ENCODE measurements at regions not wholly inside any gene's neighbourhood (a gene's known extent, or its start where the extent isn't known, plus 50 kb on each side); places are given as distances from the start of the nearest gene placed in this dataset.

GRCh38 chr7:84895563-84895962 is 291.3 kb downstream of the SEMA3D start:
- no peak for TF ChIP-seq POLR2A (IDR thresholded peaks at IDR 0.05)
- no peak for TF ChIP-seq EP300 (IDR thresholded peaks at IDR 0.05)
- no peak for TF ChIP-seq CTCF (IDR thresholded peaks at IDR 0.05)

All from ovary (tissue), 3 donors.